Tibial artery (tissue), 4 donors: ENCODE measurements at regions not wholly inside any gene's neighbourhood (a gene's known extent, or its start where the extent isn't known, plus 50 kb on each side); places are given as distances from the start of the nearest gene placed in this dataset.
"Not testable (repeated sequence)": the region's sequence is repeated elsewhere in the genome, so short reads cannot be mapped to it uniquely, and the experiment has no call there.

Experiments used
- DNase-seq, 2 donors: peaks; one replicate each; pipeline ENCODE4 v3.0.0-alpha.2; 2019
- H3K27ac ChIP-seq, 2 donors: fragments of 200-600 bp; sonication (generic) in 1 of 2; 1 replicate in 1 of 2; 2 replicates in 1 of 2; pipeline ENCODE4 v1.5.1; 2018 to 2019; ENCODE audit warnings: mild to moderate bottlenecking in 1 of 2
- H3K27me3 ChIP-seq, 2 donors: fragments of 200-600 bp; sonication (generic) in 1 of 2; one replicate each; pipeline versions ENCODE4 v1.5.1 to v1.6.0; 2016 to 2019
- H3K36me3 ChIP-seq, 3 donors: fragments of 200-600 bp; sonication (generic) in 2 of 3; one replicate each; pipeline ENCODE4 v1.5.1; 2016 to 2019; ENCODE audit warnings: mild to moderate bottlenecking in 2 of 3
- H3K4me1 ChIP-seq, 4 donors: fragments of 200-600 bp; sonication (generic) in 2 of 4; 1 replicate in 3 of 4; 2 replicates in 1 of 4; pipeline ENCODE4 v1.5.1; 2016 to 2019
- H3K4me3 ChIP-seq, 2 donors: fragments of 200-600 bp; sonication (generic) in 1 of 2; 1 replicate in 1 of 2; 2 replicates in 1 of 2; pipeline ENCODE4 v1.5.1; 2018 to 2019; ENCODE audit warnings: mild to moderate bottlenecking in 2 of 2
- H3K9me3 ChIP-seq, 3 donors: fragments of 200-600 bp; sonication (generic) in 1 of 3; one replicate each; pipeline ENCODE4 v1.5.1; 2016 to 2019
- CTCF ChIP-seq, 2 experiments: fragments of 200-600 bp in 1 of 2; fragments of 450-650 bp in 1 of 2; IDR thresholded peaks; one replicate each; pipeline ENCODE4 v1.5.1; 2017 to 2019; ENCODE audit warnings: antibody characterized with exemption in 2 of 2, mild to moderate bottlenecking in 1 of 2, moderate library complexity in 1 of 2
- intact Hi-C: fragments of 100-400 bp; cut with DNase I; formaldehyde crosslinking; loops from one replicate; pipeline ENCODE4 v1.15.0; 2023; ENCODE audit warnings: low total_unique reads

- Histone ChIP-seq H3K27ac (no peak overlapping the region), H3K27me3 (no peaks in the 10 kb centered on the region), H3K9me3 (no peaks in the 10 kb centered on the region), H3K4me3 (no peak overlapping the region), H3K4me1 (no peaks in the 10 kb centered on the region), H3K36me3 (no peaks in the 10 kb centered on the region)
- intact Hi-C loops = no loop called here
- TF ChIP-seq CTCF (IDR thresholded peaks at IDR 0.05) = no peak
- no peak for DNase-seq
Measured at GRCh38 chr16:5753381-5753780, 655.8 kb upstream of the EEF2KMT start.

- TF ChIP-seq CTCF (IDR thresholded peaks at IDR 0.05) = no peak
- intact Hi-C loops = no loop called here
Measured at GRCh38 chr16:5751216-5751615, 653.6 kb upstream of the EEF2KMT start.

GRCh38 chr16:5750439-5750838 lies 652.8 kb upstream of the EEF2KMT start:
- H3K4me1 ChIP-seq, H3K4me3 ChIP-seq, H3K27me3 ChIP-seq, H3K27ac ChIP-seq, DNase-seq, H3K36me3 ChIP-seq, intact Hi-C loops, H3K9me3 ChIP-seq: not testable (repeated sequence)

More at GRCh38 chr16:5751216-5751615, 653.6 kb upstream of the EEF2KMT start:
- Histone ChIP-seq H3K9me3 (no peaks in the 10 kb centered on the region), H3K27ac (no peak overlapping the region), H3K4me1 (no peaks in the 10 kb centered on the region), H3K36me3 (no peaks in the 10 kb centered on the region), H3K27me3 (no peaks in the 10 kb centered on the region), H3K4me3 (no peak overlapping the region)
- DNase-seq = no peak

- intact Hi-C loops = no loop called here
- H3K36me3 ChIP-seq = no peaks in the 10 kb centered on the region
- DNase-seq = no peak
- H3K4me1 ChIP-seq = no peaks in the 10 kb centered on the region
- H3K27me3 ChIP-seq = no peaks in the 10 kb centered on the region
- no peaks in the 10 kb centered on the region for H3K9me3 ChIP-seq
- no peak overlapping the region for H3K4me3 ChIP-seq
- H3K27ac ChIP-seq = no peak overlapping the region
- TF ChIP-seq CTCF (IDR thresholded peaks at IDR 0.05) = no peak
Measured at GRCh38 chr16:5738586-5738985, 641.0 kb upstream of the EEF2KMT start.

- DNase-seq = no peak
- H3K4me3 ChIP-seq = no peak overlapping the region
- H3K36me3 ChIP-seq = no peaks in the 10 kb centered on the region
- TF ChIP-seq CTCF (IDR thresholded peaks at IDR 0.05) = no peak
- no peak overlapping the region for H3K27ac ChIP-seq
- intact Hi-C loops = no loop called here
- no peaks in the 10 kb centered on the region for H3K4me1 ChIP-seq
- no peaks in the 10 kb centered on the region for H3K9me3 ChIP-seq
- no peaks in the 10 kb centered on the region for H3K27me3 ChIP-seq
Measured at GRCh38 chr16:5736209-5736930, 638.8 kb upstream of the EEF2KMT start.

GRCh38 chr16:5735444-5735843 lies 637.8 kb upstream of the EEF2KMT start:
- H3K27me3 ChIP-seq = no peaks in the 10 kb centered on the region
- no peak for TF ChIP-seq CTCF (IDR thresholded peaks at IDR 0.05)
- H3K36me3 ChIP-seq = no peaks in the 10 kb centered on the region
- no peak for DNase-seq
- H3K4me1 ChIP-seq = no peaks in the 10 kb centered on the region
- H3K4me3 ChIP-seq = no peak overlapping the region
- intact Hi-C loops = no loop called here
- H3K27ac ChIP-seq = no peak overlapping the region
- H3K9me3 ChIP-seq = no peaks in the 10 kb centered on the region
